ENCODE measurements at regions not wholly inside any gene's neighbourhood (a gene's known extent, or its start where the extent isn't known, plus 50 kb on each side); places are given as distances from the start of the nearest gene placed in this dataset.

DNA sequence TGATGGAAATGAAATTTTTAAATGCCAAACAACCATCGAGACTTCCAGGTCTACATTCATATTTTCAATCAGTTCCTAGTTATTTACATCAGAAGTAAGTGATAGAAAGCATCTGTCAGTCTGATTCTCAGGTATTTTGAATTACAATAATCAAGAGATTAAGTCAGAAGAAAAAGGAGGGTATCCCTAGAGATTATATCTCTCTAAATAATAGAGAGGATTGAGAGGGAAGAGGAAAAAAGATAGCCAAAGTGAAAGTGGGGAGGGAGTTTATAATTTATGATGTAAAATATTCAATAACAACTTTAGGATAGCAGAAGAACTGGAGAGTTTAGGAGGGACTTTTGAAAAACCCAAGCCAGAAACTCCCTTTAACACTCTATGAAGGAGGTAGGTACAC is 400.2 kb downstream of the EFNA5 start:
- TF ChIP-seq SIN3A (IDR thresholded peaks at IDR 0.05; ENCODE audit: borderline replicate concordance, insufficient read depth, low read length): no peak
- TF ChIP-seq TAF1 (IDR thresholded peaks at IDR 0.05; ENCODE audit: borderline replicate concordance, insufficient read depth, low read length): no peak
- TF ChIP-seq POLR2AphosphoS5 (IDR thresholded peaks at IDR 0.05; ENCODE audit: low read depth, low read length): no peak
- TF ChIP-seq FOXP2 (optimal IDR thresholded peaks at IDR 0.05; ENCODE audit: borderline replicate concordance, extremely low read depth, extremely low read length, insufficient read depth): no peak
- TF ChIP-seq, protein P1, sequence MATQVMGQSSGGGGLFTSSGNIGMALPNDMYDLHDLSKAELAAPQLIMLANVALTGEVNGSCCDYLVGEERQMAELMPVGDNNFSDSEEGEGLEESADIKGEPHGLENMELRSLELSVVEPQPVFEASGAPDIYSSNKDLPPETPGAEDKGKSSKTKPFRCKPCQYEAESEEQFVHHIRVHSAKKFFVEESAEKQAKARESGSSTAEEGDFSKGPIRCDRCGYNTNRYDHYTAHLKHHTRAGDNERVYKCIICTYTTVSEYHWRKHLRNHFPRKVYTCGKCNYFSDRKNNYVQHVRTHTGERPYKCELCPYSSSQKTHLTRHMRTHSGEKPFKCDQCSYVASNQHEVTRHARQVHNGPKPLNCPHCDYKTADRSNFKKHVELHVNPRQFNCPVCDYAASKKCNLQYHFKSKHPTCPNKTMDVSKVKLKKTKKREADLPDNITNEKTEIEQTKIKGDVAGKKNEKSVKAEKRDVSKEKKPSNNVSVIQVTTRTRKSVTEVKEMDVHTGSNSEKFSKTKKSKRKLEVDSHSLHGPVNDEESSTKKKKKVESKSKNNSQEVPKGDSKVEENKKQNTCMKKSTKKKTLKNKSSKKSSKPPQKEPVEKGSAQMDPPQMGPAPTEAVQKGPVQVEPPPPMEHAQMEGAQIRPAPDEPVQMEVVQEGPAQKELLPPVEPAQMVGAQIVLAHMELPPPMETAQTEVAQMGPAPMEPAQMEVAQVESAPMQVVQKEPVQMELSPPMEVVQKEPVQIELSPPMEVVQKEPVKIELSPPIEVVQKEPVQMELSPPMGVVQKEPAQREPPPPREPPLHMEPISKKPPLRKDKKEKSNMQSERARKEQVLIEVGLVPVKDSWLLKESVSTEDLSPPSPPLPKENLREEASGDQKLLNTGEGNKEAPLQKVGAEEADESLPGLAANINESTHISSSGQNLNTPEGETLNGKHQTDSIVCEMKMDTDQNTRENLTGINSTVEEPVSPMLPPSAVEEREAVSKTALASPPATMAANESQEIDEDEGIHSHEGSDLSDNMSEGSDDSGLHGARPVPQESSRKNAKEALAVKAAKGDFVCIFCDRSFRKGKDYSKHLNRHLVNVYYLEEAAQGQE (IDR thresholded peaks at IDR 0.05; ENCODE audit: insufficient read depth in 1 of 2, low read depth in 2 of 2, low read length in 2 of 2): no peak

DNA sequence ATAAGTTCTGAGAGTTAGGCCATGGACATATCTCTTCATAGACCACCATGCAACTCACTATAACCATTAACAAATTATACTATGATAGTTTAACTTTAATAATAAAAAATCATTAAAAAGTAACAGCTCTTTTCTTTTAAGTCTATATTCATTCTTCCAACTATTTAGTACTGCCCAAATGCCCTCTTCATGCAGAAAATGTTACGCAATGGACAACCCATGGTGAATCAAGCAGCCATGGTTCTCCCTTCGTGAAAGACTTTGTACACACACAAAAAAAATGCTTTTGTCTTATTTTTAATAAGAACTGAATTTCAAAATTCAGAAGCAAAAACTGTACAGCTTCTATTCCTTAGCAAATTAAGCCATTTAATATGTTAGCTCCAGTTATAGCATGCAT is 401.1 kb downstream of the EFNA5 start:
- TF ChIP-seq POLR2AphosphoS5 (IDR thresholded peaks at IDR 0.05; ENCODE audit: low read depth, low read length) (no peak), SIN3A (IDR thresholded peaks at IDR 0.05; ENCODE audit: borderline replicate concordance, insufficient read depth, low read length) (no peak), TAF1 (IDR thresholded peaks at IDR 0.05; ENCODE audit: borderline replicate concordance, insufficient read depth, low read length) (no peak), FOXP2 (optimal IDR thresholded peaks at IDR 0.05; ENCODE audit: borderline replicate concordance, extremely low read depth, extremely low read length, insufficient read depth) (no peak)
- TF ChIP-seq, protein P1 (IDR thresholded peaks at IDR 0.05; ENCODE audit: insufficient read depth in 1 of 2, low read depth in 2 of 2, low read length in 2 of 2): no peak

DNA sequence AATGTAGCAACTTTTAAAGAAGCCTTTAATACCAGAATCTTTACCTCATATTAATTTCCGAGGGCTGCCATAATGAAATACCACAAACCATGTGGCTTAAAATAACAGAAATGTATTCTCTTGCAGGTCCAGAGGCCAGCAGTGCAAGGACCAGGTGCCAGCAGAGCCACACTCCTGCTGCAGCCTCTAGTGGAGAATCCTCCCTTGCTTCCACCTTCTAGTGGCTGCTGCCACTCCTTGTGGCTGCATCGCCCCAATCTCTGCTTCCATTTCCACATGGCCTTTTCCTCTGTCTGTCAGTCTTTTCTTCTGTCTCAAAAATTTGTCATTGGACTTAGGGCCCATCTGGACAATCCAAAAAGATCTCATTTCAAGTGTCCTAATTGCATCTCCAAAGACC is 401.5 kb downstream of the EFNA5 start:
- no peak for TF ChIP-seq POLR2AphosphoS5 (IDR thresholded peaks at IDR 0.05; ENCODE audit: low read depth, low read length)
- no peak for TF ChIP-seq TAF1 (IDR thresholded peaks at IDR 0.05; ENCODE audit: borderline replicate concordance, insufficient read depth, low read length)

DNA sequence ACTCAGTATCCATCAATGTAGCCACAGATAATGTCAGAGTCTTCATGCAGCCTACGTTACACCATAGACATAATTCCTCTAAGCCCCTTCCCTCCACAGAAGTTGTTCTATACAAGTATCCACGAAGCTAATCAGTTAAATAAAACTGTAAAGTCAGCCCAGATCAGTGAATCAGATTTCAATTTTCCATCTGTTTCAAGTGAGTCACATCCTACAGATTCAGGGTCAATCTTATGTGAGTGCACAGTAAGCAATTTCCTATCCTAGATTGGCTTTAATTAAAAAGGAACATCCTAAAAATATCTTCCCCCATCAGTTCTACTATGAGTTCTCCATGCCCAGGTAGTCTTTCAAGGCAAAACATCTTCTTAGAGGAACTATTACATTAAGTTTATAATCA is 402.5 kb downstream of the EFNA5 start:
- TF ChIP-seq TAF1 (IDR thresholded peaks at IDR 0.05; ENCODE audit: borderline replicate concordance, insufficient read depth, low read length): no peak
- no peak for TF ChIP-seq FOXP2 (optimal IDR thresholded peaks at IDR 0.05; ENCODE audit: borderline replicate concordance, extremely low read depth, extremely low read length, insufficient read depth)
- TF ChIP-seq, protein P1 (IDR thresholded peaks at IDR 0.05; ENCODE audit: insufficient read depth in 1 of 2, low read depth in 2 of 2, low read length in 2 of 2): no peak
- no peak for TF ChIP-seq SIN3A (IDR thresholded peaks at IDR 0.05; ENCODE audit: borderline replicate concordance, insufficient read depth, low read length)
- TF ChIP-seq POLR2AphosphoS5 (IDR thresholded peaks at IDR 0.05; ENCODE audit: low read depth, low read length): no peak

DNA sequence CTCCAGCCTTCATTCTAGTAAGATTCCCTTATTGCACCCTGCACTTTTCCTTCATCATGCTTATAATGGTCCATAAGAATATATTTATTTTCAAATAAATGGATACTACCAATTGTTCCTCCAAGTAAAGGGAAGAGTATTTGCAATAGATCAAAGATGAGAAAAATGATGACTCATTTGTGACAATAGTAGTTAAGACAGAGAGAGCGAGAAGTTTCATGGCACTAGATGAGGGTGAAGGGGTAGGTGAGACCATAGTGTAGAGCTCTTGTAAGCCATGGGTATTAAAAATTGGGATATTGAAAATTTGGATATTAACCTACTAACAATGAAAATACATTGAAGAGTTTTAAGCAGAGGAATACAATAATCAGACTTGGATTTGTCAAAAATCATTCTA is 404.6 kb downstream of the EFNA5 start:
- no peak for TF ChIP-seq TAF1 (IDR thresholded peaks at IDR 0.05; ENCODE audit: borderline replicate concordance, insufficient read depth, low read length)
- no peak for TF ChIP-seq POLR2AphosphoS5 (IDR thresholded peaks at IDR 0.05; ENCODE audit: low read depth, low read length)
- TF ChIP-seq, protein P1 (IDR thresholded peaks at IDR 0.05; ENCODE audit: insufficient read depth in 1 of 2, low read depth in 2 of 2, low read length in 2 of 2): no peak
- no peak for TF ChIP-seq SIN3A (IDR thresholded peaks at IDR 0.05; ENCODE audit: borderline replicate concordance, insufficient read depth, low read length)
- no peak for TF ChIP-seq FOXP2 (optimal IDR thresholded peaks at IDR 0.05; ENCODE audit: borderline replicate concordance, extremely low read depth, extremely low read length, insufficient read depth)

Data from PFSK-1 (cell line).